GM12873 (cell line): ENCODE measurements at regions not wholly inside any gene's neighbourhood (a gene's known extent, or its start where the extent isn't known, plus 50 kb on each side); places are given as distances from the start of the nearest gene placed in this dataset.

Experiments
- CTCF ChIP-seq: IDR thresholded peaks from 2 replicates; pipeline ENCODE4 v1.5.1; 2012; ENCODE audit warnings: low read depth, mild to moderate bottlenecking, moderate library complexity, low read length, control low read depth; ENCODE audit not compliant: insufficient read depth; ENCODE audit errors: missing control alignments

DNA sequence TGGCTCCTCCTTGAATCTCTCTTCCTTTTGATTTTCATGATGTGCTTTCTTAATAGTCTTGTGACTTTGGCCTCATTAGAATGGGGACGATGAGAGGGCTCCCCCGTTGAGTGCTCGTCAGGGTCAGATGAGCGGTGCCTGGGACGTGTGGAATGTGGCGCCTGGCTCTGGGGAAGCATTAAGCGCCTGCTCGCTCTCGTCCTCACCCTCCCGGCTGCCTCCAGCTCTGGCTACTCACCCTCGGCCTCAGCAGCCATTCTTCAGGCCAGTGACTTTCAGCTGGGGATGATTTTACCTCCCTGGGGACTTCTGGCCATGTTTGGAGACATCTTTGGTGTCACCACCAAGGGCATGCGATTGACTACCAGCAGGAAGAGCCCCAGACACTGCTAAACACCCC is 69.7 kb downstream of the RPS6KA4 start:
- no peak for TF ChIP-seq CTCF

- no peak for TF ChIP-seq CTCF
Observed at GRCh38 chr11:64429970-64430369, 71.0 kb downstream of the RPS6KA4 start.

DNA sequence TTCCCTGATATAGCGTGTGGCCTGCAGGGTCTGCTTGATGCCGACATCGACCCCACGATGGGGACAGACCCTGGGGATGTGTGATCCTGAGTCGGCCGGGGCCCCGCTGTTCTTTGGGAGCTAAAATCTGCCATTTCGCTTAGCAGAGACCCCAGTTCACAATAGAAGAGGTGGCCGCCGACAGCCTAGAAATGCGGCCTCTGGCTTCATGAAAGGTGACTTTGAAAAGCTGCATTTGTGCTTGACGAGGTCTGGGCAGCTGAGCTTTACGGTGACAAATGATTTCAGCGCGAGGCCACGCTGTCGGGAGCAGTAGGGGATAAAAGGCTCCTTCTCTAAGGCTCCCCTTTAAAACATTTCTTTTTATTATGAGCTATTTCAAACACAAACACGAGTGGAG is 71.7 kb downstream of the RPS6KA4 start:
- TF ChIP-seq CTCF = no peak

GRCh38 chr11:64436000-64436399 is 77.0 kb downstream of the RPS6KA4 start:
- no peak for TF ChIP-seq CTCF

DNA sequence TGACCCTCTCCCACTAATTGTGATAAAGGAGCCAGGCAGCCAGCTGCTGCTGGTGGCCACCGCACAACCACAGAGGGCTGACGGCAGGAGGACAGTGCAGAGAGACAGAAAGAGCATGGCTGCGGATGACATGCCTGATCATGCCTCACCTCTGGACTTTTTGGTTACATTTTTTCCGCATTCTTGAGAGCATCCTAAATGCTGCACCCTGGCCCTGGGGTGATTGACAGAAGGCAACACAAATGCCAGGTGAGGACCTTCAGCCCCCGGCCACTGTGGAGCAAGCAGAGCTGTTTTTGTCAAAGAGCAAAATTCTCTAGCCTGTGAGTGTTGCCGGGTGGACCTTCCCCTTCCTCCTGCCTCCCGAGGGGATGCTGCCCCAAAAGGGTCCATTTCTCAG is 78.5 kb downstream of the RPS6KA4 start:
- TF ChIP-seq CTCF = no peak

DNA sequence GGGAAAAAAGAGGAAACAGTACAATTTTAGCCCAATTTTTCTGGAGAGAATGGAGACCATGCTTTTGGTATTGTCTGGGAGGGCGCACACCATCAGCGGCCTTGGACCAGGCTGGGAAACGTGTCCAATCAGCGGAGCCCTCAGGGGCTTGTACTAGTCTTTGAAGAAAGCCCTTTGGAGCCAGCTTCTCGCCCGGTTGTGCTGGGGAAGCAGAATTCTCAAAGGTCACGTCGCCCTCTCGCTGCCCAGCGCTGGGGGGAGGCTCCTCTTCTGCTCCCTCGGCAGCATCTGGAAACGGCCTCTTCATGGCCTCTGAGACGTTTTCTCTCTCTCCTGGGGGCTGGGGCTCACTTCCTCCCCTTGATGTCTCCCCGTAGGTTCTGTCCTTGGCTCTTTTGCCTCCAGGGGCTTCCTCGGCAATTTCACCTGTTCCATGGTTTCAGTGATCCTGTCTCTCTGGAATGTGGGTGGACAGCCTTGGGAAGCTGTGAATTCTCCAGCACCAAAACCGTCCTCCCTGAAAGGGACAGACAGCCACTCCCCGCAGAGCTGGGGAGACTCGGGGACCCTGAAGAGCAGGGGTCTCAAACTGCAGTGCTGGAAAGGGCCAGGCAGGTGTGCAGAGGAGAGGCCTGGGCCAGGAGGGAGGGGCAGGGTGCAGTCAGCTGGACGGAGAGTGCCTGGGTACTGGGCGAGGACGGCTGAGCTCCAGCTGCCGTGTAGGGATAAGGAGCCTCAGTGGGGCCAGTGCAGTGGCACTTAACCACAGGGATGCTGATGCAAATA is 80.2 kb downstream of the RPS6KA4 start:
- no peak for TF ChIP-seq CTCF

- no peak for TF ChIP-seq CTCF
Observed at GRCh38 chr11:64441127-64441526, 82.2 kb downstream of the RPS6KA4 start.
